CD14-positive monocyte (primary cell): ENCODE measurements at regions not wholly inside any gene's neighbourhood (a gene's known extent, or its start where the extent isn't known, plus 50 kb on each side); places are given as distances from the start of the nearest gene placed in this dataset.

Experiments used
- DNase-seq, 3 donors: peaks; one replicate each; pipeline ENCODE4 v3.0.0-alpha.2; 2011 to 2022
- H2AFZ ChIP-seq: 2 replicates; pipeline ENCODE4 v1.6.0; 2012; ENCODE audit warnings: mild to moderate bottlenecking, low read depth, low read length, inconsistent platforms; ENCODE audit not compliant: insufficient read depth, poor library complexity, severe bottlenecking
- H3K27ac ChIP-seq, 2 donors: 1 replicate in 1 of 2; 2 replicates in 1 of 2; pipeline ENCODE4 v1.5.1; 2012 to 2013; ENCODE audit warnings: low read length in 2 of 2, control low read depth in 1 of 2, inconsistent platforms in 1 of 2, low read depth in 1 of 2, mild to moderate bottlenecking in 1 of 2
- H3K27me3 ChIP-seq, 2 donors: one replicate each; pipeline versions ENCODE4 v1.6.0 to v1.6.1; 2011 to 2013; ENCODE audit warnings: low read length in 2 of 2; ENCODE audit not compliant: control insufficient read depth in 2 of 2, insufficient read depth in 2 of 2
- H3K36me3 ChIP-seq, 2 donors: replicated peaks in 1 of 2; 1 replicate in 1 of 2; 2 replicates in 1 of 2; pipeline versions ENCODE4 v1.5.1 to v1.6.1; 2012 to 2013; ENCODE audit warnings: low read length in 2 of 2, control low read depth in 1 of 2, inconsistent platforms in 1 of 2, mild to moderate bottlenecking in 1 of 2; ENCODE audit not compliant: insufficient read depth in 2 of 2, control insufficient read depth in 1 of 2
- H3K4me1 ChIP-seq, 2 donors: 1 replicate in 1 of 2; 2 replicates in 1 of 2; pipeline versions ENCODE4 v1.5.1 to v1.6.1; 2012 to 2013; ENCODE audit warnings: low read length in 2 of 2, control low read depth in 1 of 2, inconsistent platforms in 1 of 2, mild to moderate bottlenecking in 1 of 2, moderate library complexity in 1 of 2; ENCODE audit not compliant: insufficient read depth in 2 of 2, control insufficient read depth in 1 of 2
- H3K4me2 ChIP-seq: replicated peaks from 2 replicates; pipeline ENCODE3; 2012; ENCODE audit warnings: low read length, moderate library complexity, mild to moderate bottlenecking; ENCODE audit not compliant: poor library complexity, severe bottlenecking; ENCODE audit errors: extremely low read depth
- H3K4me3 ChIP-seq, 3 experiments: fragments of 200-600 bp in 1 of 3; sonication (generic) in 1 of 3; replicated peaks in 1 of 3; 1 replicate in 2 of 3; 2 replicates in 1 of 3; pipeline ENCODE4 v1.5.1; 2011 to 2013; ENCODE audit warnings: low read length in 3 of 3, mild to moderate bottlenecking in 3 of 3, control low read depth in 2 of 3, low read depth in 2 of 3, inconsistent platforms in 1 of 3, moderate library complexity in 1 of 3
- H3K79me2 ChIP-seq: 2 replicates; pipeline ENCODE4 v1.6.0; 2012; ENCODE audit warnings: mild to moderate bottlenecking, control low read depth, inconsistent platforms, low read length, moderate library complexity; ENCODE audit not compliant: insufficient read depth
- H3K9ac ChIP-seq: 2 replicates; pipeline ENCODE4 v1.6.0; 2017; ENCODE audit warnings: low read length, mild to moderate bottlenecking; ENCODE audit not compliant: insufficient read depth, poor library complexity, severe bottlenecking
- H3K9me3 ChIP-seq, 2 donors: replicated peaks in 1 of 2; 1 replicate in 1 of 2; 2 replicates in 1 of 2; pipeline versions ENCODE4 v1.5.1 to v1.6.1; 2012 to 2013; ENCODE audit warnings: low read length in 2 of 2, control low read depth in 1 of 2; ENCODE audit not compliant: control insufficient read depth in 1 of 2, insufficient read depth in 1 of 2
- H4K20me1 ChIP-seq: 2 replicates; pipeline ENCODE4 v1.6.0; 2012; ENCODE audit warnings: mild to moderate bottlenecking, low read length, control low read depth, moderate library complexity; ENCODE audit not compliant: insufficient read depth
- H3K27ac Mint-ChIP-seq, 7 donors: one replicate each; pipeline ENCODE4 v1.8.0; 2020; ENCODE audit warnings: mild to moderate bottlenecking in 7 of 7, mixed read lengths in 7 of 7, moderate library complexity in 6 of 7, inconsistent platforms in 2 of 7
- H3K27me3 Mint-ChIP-seq, 3 donors: one replicate each; pipeline ENCODE4 v1.8.0; 2021 to 2022; ENCODE audit warnings: low read depth in 3 of 3, mild to moderate bottlenecking in 3 of 3, mixed read lengths in 3 of 3, moderate library complexity in 3 of 3, inconsistent platforms in 1 of 3
- H3K36me3 Mint-ChIP-seq, 2 donors: one replicate each; pipeline ENCODE4 v1.8.0; 2020; ENCODE audit warnings: mixed read lengths in 2 of 2, inconsistent platforms in 1 of 2, mild to moderate bottlenecking in 1 of 2
- H3K4me1 Mint-ChIP-seq: one replicate; pipeline ENCODE4 v1.8.0; 2020; ENCODE audit warnings: mild to moderate bottlenecking, mixed read lengths
- H3K4me3 Mint-ChIP-seq, 2 donors: one replicate each; pipeline ENCODE4 v1.8.0; 2020; ENCODE audit warnings: mild to moderate bottlenecking in 2 of 2, mixed read lengths in 2 of 2, moderate library complexity in 1 of 2
- H3K9me3 Mint-ChIP-seq, 7 donors: one replicate each; pipeline ENCODE4 v1.8.0; 2020 to 2022; ENCODE audit warnings: mixed read lengths in 7 of 7, mild to moderate bottlenecking in 6 of 7, moderate library complexity in 6 of 7, inconsistent platforms in 2 of 7
- WGBS: methylation state at CpG from one replicate; pipeline ENCODE4 v1.1.5; 2013; ENCODE audit warnings: missing lambda C conversion rate; ENCODE audit not compliant: insufficient coverage; 5-methylcytosine and 5-hydroxymethylcytosine counted together
- intact Hi-C, 2 donors: fragments of 100-400 bp; cut with micrococcal nuclease; formaldehyde crosslinking; loops; one replicate each; pipeline versions ENCODE4 v1.15.0 to v1.15.1; 2023
- TF ChIP-seq, protein P1 (sequence below): fragments of 200-600 bp; IDR thresholded peaks from one replicate; pipeline ENCODE4 v1.8.0; 2022; ENCODE audit warnings: antibody characterized with exemption, mild to moderate bottlenecking

DNA sequence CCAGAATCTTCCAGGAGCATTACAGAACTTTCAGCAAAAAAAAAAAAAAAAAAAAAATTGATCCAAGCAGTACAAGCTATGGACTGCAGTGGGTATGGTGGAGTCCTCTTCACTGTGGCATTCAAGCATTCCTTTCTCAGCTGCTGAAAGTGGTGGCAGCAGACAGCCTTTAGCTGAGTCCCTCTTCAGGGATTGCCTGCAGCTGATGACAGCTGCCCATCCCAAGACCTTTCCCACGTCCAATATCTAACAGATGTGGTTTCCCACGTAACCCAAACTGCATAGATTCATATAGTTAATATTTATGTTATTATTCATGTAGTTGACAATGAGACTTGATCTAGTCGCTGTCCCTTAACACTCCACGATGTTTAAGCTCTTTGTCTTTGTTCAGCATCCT is 475.9 kb downstream of the TLE1 start:
- H3K9me3 Mint-ChIP-seq: peaks cover 5 to 22% (median 17%) of the 10 kb centered on the region in 7 donors
- no peak overlapping the region for H3K9ac ChIP-seq
- H3K27me3 ChIP-seq: no peaks in the 10 kb centered on the region
- H3K4me1 Mint-ChIP-seq: no peaks in the 10 kb centered on the region
- no peak overlapping the region for H3K27ac Mint-ChIP-seq
- no peaks in the 10 kb centered on the region for H3K36me3 ChIP-seq
- H3K27ac ChIP-seq: no peak overlapping the region
- no peak overlapping the region for H3K4me3 ChIP-seq
- H3K9me3 ChIP-seq: peaks cover 4 to 16% of the 10 kb centered on the region in 2 donors
- no peak overlapping the region for H2AFZ ChIP-seq
- TF ChIP-seq, protein P1, sequence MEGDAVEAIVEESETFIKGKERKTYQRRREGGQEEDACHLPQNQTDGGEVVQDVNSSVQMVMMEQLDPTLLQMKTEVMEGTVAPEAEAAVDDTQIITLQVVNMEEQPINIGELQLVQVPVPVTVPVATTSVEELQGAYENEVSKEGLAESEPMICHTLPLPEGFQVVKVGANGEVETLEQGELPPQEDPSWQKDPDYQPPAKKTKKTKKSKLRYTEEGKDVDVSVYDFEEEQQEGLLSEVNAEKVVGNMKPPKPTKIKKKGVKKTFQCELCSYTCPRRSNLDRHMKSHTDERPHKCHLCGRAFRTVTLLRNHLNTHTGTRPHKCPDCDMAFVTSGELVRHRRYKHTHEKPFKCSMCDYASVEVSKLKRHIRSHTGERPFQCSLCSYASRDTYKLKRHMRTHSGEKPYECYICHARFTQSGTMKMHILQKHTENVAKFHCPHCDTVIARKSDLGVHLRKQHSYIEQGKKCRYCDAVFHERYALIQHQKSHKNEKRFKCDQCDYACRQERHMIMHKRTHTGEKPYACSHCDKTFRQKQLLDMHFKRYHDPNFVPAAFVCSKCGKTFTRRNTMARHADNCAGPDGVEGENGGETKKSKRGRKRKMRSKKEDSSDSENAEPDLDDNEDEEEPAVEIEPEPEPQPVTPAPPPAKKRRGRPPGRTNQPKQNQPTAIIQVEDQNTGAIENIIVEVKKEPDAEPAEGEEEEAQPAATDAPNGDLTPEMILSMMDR: no peak
- no peaks in the 10 kb centered on the region for H3K4me1 ChIP-seq
- H3K27me3 Mint-ChIP-seq: no peaks in the 10 kb centered on the region
- H3K79me2 ChIP-seq: no peaks in the 10 kb centered on the region
- no peaks in the 10 kb centered on the region for H3K36me3 Mint-ChIP-seq
- H3K4me3 Mint-ChIP-seq: no peak overlapping the region
- H4K20me1 ChIP-seq: no peaks in the 10 kb centered on the region
- intact Hi-C loops: no loop called here
- WGBS: 100% methylated on average over 2 of the region's 4 CpGs
- H3K4me2 ChIP-seq: no peak overlapping the region
- no peak for DNase-seq

DNA sequence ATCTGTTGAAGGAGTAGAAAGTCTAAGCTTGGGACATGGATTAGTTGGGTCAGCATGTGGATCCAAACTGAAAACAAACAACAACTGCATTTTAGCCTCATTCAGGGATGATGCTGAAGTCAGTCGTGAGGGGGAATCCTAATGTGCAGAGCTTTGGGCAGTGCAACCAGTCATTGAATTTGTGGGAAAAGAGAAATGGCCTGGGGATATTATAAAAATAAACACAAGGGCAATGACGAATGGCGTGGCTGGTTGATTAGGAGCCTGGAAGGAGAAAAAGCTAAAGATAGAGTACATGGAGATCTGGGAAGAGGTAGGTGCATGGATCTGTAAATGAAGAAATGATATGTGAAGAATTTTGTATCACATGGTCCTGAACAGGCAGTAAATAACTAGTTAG is 477.6 kb downstream of the TLE1 start:
- intact Hi-C loops: no loop called here
- H3K9ac ChIP-seq: no peak overlapping the region
- peaks cover 0 to under 1% of the 10 kb centered on the region in 2 donors for H3K9me3 ChIP-seq
- H3K4me2 ChIP-seq: no peak overlapping the region
- peaks cover 0 to 8% (median 3%) of the 10 kb centered on the region in 7 donors for H3K9me3 Mint-ChIP-seq
- H2AFZ ChIP-seq: no peak overlapping the region
- H3K4me1 Mint-ChIP-seq: no peaks in the 10 kb centered on the region
- DNase-seq: no peak
- no peak overlapping the region for H3K4me3 ChIP-seq
- no peaks in the 10 kb centered on the region for H3K36me3 ChIP-seq
- TF ChIP-seq, protein P1: no peak
- no peaks in the 10 kb centered on the region for H3K36me3 Mint-ChIP-seq
- H3K27ac ChIP-seq: no peak overlapping the region
- H3K27me3 Mint-ChIP-seq: no peaks in the 10 kb centered on the region
- WGBS: 100% methylated on average over 2 of the region's 3 CpGs
- no peak overlapping the region for H3K27ac Mint-ChIP-seq
- H3K4me1 ChIP-seq: no peaks in the 10 kb centered on the region
- no peaks in the 10 kb centered on the region for H3K79me2 ChIP-seq
- H3K27me3 ChIP-seq: no peaks in the 10 kb centered on the region
- H4K20me1 ChIP-seq: no peaks in the 10 kb centered on the region
- no peak overlapping the region for H3K4me3 Mint-ChIP-seq
